Keratinocyte (primary cell): ENCODE measurements at regions not wholly inside any gene's neighbourhood (a gene's known extent, or its start where the extent isn't known, plus 50 kb on each side); places are given as distances from the start of the nearest gene placed in this dataset.

Experiments
- EZH2 ChIP-seq: IDR thresholded peaks from one replicate; pipeline ENCODE4 v1.6.1; 2012; ENCODE audit warnings: inconsistent platforms, mild to moderate bottlenecking, low read length, moderate library complexity
- TF ChIP-seq, protein P1 (sequence below), 3 experiments: IDR thresholded peaks in 1 of 3; conservative IDR thresholded peaks in 1 of 3; optimal IDR thresholded peaks in 1 of 3; 2 replicates in 2 of 3; 3 replicates in 1 of 3; pipeline versions ENCODE3 to v1.5.1; 2011; ENCODE audit warnings: low read length in 3 of 3, mild to moderate bottlenecking in 3 of 3, moderate library complexity in 2 of 3, control low read depth in 1 of 3, inconsistent platforms in 1 of 3; ENCODE audit not compliant: insufficient read depth in 2 of 3; ENCODE audit errors: extremely low read depth in 1 of 3

DNA sequence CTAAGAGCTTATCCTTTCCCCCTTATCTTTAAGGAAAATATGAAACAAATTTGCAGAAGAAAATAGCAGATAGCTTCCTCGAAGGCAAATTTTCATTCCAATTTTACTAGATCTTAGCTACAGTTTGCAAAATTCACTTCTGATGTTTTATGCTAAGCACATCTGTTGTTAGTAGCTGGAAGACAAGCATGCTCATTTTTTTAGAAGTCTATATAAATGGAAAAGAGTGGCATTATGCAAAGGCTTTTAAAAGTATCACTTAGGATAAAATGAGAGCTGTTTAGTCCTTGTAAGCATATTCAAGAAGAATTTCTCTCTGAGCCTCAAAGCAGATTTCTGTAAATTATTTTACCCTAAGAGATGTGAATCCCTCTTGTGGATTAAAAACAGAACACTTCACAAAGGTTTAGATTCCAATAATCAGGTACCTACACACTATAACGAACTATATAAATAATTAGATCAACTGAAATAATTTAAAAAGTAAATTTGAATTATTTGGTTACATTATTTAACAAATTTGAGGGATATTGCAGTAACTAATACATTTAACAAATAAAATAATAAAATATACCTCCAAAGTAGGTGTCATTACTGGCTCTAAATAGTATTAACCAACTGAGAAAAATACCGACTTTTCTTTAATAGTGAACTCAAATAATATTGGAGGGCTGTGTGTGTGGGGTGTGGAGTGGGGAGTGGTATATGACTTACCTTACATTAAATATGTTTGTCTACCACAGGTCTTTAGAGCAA is 307.1 kb downstream of the SEMA3D start:
- no peak for TF ChIP-seq EZH2
- TF ChIP-seq, protein P1, sequence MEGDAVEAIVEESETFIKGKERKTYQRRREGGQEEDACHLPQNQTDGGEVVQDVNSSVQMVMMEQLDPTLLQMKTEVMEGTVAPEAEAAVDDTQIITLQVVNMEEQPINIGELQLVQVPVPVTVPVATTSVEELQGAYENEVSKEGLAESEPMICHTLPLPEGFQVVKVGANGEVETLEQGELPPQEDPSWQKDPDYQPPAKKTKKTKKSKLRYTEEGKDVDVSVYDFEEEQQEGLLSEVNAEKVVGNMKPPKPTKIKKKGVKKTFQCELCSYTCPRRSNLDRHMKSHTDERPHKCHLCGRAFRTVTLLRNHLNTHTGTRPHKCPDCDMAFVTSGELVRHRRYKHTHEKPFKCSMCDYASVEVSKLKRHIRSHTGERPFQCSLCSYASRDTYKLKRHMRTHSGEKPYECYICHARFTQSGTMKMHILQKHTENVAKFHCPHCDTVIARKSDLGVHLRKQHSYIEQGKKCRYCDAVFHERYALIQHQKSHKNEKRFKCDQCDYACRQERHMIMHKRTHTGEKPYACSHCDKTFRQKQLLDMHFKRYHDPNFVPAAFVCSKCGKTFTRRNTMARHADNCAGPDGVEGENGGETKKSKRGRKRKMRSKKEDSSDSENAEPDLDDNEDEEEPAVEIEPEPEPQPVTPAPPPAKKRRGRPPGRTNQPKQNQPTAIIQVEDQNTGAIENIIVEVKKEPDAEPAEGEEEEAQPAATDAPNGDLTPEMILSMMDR (optimal IDR thresholded peaks at IDR 0.05 in 1 of 3, IDR thresholded peaks at IDR 0.05 in 1 of 3, conservative IDR thresholded peaks at IDR 0.05 in 1 of 3; ENCODE audit: extremely low read depth in 1 of 3, insufficient read depth in 2 of 3, low read length in 3 of 3) = no peak
